ENCODE measurements at regions not wholly inside any gene's neighbourhood (a gene's known extent, or its start where the extent isn't known, plus 50 kb on each side); places are given as distances from the start of the nearest gene placed in this dataset.
"Not testable (repeated sequence)": the region's sequence is repeated elsewhere in the genome, so short reads cannot be mapped to it uniquely, and the experiment has no call there.

GRCh38 chrX:28152263-28152662 is 171.0 kb upstream of the DCAF8L1 start:
- TF ChIP-seq, protein P1, sequence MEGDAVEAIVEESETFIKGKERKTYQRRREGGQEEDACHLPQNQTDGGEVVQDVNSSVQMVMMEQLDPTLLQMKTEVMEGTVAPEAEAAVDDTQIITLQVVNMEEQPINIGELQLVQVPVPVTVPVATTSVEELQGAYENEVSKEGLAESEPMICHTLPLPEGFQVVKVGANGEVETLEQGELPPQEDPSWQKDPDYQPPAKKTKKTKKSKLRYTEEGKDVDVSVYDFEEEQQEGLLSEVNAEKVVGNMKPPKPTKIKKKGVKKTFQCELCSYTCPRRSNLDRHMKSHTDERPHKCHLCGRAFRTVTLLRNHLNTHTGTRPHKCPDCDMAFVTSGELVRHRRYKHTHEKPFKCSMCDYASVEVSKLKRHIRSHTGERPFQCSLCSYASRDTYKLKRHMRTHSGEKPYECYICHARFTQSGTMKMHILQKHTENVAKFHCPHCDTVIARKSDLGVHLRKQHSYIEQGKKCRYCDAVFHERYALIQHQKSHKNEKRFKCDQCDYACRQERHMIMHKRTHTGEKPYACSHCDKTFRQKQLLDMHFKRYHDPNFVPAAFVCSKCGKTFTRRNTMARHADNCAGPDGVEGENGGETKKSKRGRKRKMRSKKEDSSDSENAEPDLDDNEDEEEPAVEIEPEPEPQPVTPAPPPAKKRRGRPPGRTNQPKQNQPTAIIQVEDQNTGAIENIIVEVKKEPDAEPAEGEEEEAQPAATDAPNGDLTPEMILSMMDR (IDR thresholded peaks at IDR 0.05 in 2 of 3, conservative IDR thresholded peaks at IDR 0.05 in 1 of 3; ENCODE audit: control insufficient read depth in 2 of 3, extremely low read depth in 1 of 3, insufficient read depth in 1 of 3, low read depth in 3 of 3, low read length in 3 of 3) = not testable (repeated sequence)
- not testable (repeated sequence) for TF ChIP-seq POLR2AphosphoS5 (IDR thresholded peaks at IDR 0.05; ENCODE audit: low read length)

All from GM12878 (cell line).